ENCODE measurements at regions not wholly inside any gene's neighbourhood (a gene's known extent, or its start where the extent isn't known, plus 50 kb on each side); places are given as distances from the start of the nearest gene placed in this dataset.

- no peak overlapping the region for H2BK12ac ChIP-seq (ENCODE audit: low read length in 2 of 2)
- no peak overlapping the region for H3K18ac ChIP-seq (ENCODE audit: low read depth in 1 of 2, low read length in 2 of 2)
- H3K23ac ChIP-seq (ENCODE audit: low read length in 2 of 2): no peak overlapping the region
- peaks cover 0 to 22% of the 10 kb centered on the region in 2 experiments for H3K27me3 ChIP-seq (ENCODE audit: control insufficient read depth in 1 of 2, insufficient read depth in 1 of 2, low read length in 2 of 2)
- DNase-seq: no peak
- no peaks in the 10 kb centered on the region for H3K4me1 ChIP-seq (ENCODE audit: control insufficient read depth, insufficient read depth, low read depth, low read length)
- WGBS: 71% methylated on average over 10 of the region's 10 CpGs
- no peak overlapping the region for H4K8ac ChIP-seq (ENCODE audit: low read length)
- H3K4me3 ChIP-seq (ENCODE audit: insufficient read depth in 1 of 2, low read depth in 1 of 2, low read length in 2 of 2): no peak overlapping the region
- no peak overlapping the region for H3K9ac ChIP-seq (ENCODE audit: low read length)
- H3K4me2 ChIP-seq (ENCODE audit: low read length, poor library complexity, severe bottlenecking): no peak overlapping the region
- H3K9me3 ChIP-seq (ENCODE audit: control insufficient read depth, low read length): no peaks in the 10 kb centered on the region
- H2AK5ac ChIP-seq (ENCODE audit: low read length, severe bottlenecking): no peak overlapping the region
- H3K36me3 ChIP-seq (ENCODE audit: control insufficient read depth in 1 of 2, insufficient read depth in 2 of 2, low read depth in 1 of 2, low read length in 2 of 2): no peaks in the 10 kb centered on the region
- H2BK15ac ChIP-seq (ENCODE audit: low read depth, poor library complexity, severe bottlenecking): no peak overlapping the region
- H3K14ac ChIP-seq (ENCODE audit: low read length in 2 of 2): no peak overlapping the region
- H2BK5ac ChIP-seq (ENCODE audit: low read depth, low read length, poor library complexity, severe bottlenecking): no peak overlapping the region
- H3K79me1 ChIP-seq (replicated peaks; ENCODE audit: low read length, poor library complexity, severe bottlenecking): no peaks in the 10 kb centered on the region
- no peak overlapping the region for H2BK120ac ChIP-seq (ENCODE audit: low read depth, low read length)
- H2AFZ ChIP-seq (ENCODE audit: low read depth, low read length): no peak overlapping the region
- no peak overlapping the region for H3K27ac ChIP-seq (ENCODE audit: low read length, poor library complexity, severe bottlenecking)
- no peak overlapping the region for H3K4ac ChIP-seq (ENCODE audit: low read depth in 1 of 2, low read length in 2 of 2)
- H4K91ac ChIP-seq (ENCODE audit: low read length): no peak overlapping the region
Observed at GRCh38 chr16:74030000-74030706, 266.5 kb upstream of the PSMD7 start.

GRCh38 chr16:74029115-74029792 lies 267.4 kb upstream of the PSMD7 start:
- 30% methylated on average over 6 of the region's 9 CpGs for WGBS

GRCh38 chr16:74026373-74027281 lies 270.0 kb upstream of the PSMD7 start:
- H3K9ac ChIP-seq (ENCODE audit: low read length): no peak overlapping the region
- no peaks in the 10 kb centered on the region for H3K36me3 ChIP-seq (ENCODE audit: control insufficient read depth in 1 of 2, insufficient read depth in 2 of 2, low read depth in 1 of 2, low read length in 2 of 2)
- no peak overlapping the region for H4K8ac ChIP-seq (ENCODE audit: low read length)
- no peak for DNase-seq
- peaks cover 0 to 28% of the 10 kb centered on the region in 2 experiments for H3K27me3 ChIP-seq (ENCODE audit: control insufficient read depth in 1 of 2, insufficient read depth in 1 of 2, low read length in 2 of 2)
- H2BK120ac ChIP-seq (ENCODE audit: low read depth, low read length): no peak overlapping the region
- no peak overlapping the region for H2BK5ac ChIP-seq (ENCODE audit: low read depth, low read length, poor library complexity, severe bottlenecking)
- no peak overlapping the region for H3K14ac ChIP-seq (ENCODE audit: low read length in 2 of 2)
- H3K4me2 ChIP-seq (ENCODE audit: low read length, poor library complexity, severe bottlenecking): no peak overlapping the region
- no peaks in the 10 kb centered on the region for H3K9me3 ChIP-seq (ENCODE audit: control insufficient read depth, low read length)
- no peak overlapping the region for H3K18ac ChIP-seq (ENCODE audit: low read depth in 1 of 2, low read length in 2 of 2)
- no peak overlapping the region for H3K4ac ChIP-seq (ENCODE audit: low read depth in 1 of 2, low read length in 2 of 2)
- no peak overlapping the region for H3K4me3 ChIP-seq (ENCODE audit: insufficient read depth in 1 of 2, low read depth in 1 of 2, low read length in 2 of 2)
- H2BK12ac ChIP-seq (ENCODE audit: low read length in 2 of 2): no peak overlapping the region
- no peak overlapping the region for H3K27ac ChIP-seq (ENCODE audit: low read length, poor library complexity, severe bottlenecking)
- no peaks in the 10 kb centered on the region for H3K79me1 ChIP-seq (replicated peaks; ENCODE audit: low read length, poor library complexity, severe bottlenecking)
- H2BK15ac ChIP-seq (ENCODE audit: low read depth, poor library complexity, severe bottlenecking): no peak overlapping the region
- no peaks in the 10 kb centered on the region for H3K4me1 ChIP-seq (ENCODE audit: control insufficient read depth, insufficient read depth, low read depth, low read length)
- H2AFZ ChIP-seq (ENCODE audit: low read depth, low read length): no peak overlapping the region
- no peak overlapping the region for H3K23ac ChIP-seq (ENCODE audit: low read length in 2 of 2)
- 50% methylated on average over 5 of the region's 6 CpGs for WGBS
- H4K91ac ChIP-seq (ENCODE audit: low read length): no peak overlapping the region
- no peak overlapping the region for H2AK5ac ChIP-seq (ENCODE audit: low read length, severe bottlenecking)

More at GRCh38 chr16:74029115-74029792, 267.4 kb upstream of the PSMD7 start:
- Histone ChIP-seq H2BK120ac (ENCODE audit: low read depth, low read length) (no peak overlapping the region), H3K9me3 (ENCODE audit: control insufficient read depth, low read length) (no peaks in the 10 kb centered on the region), H3K4me1 (ENCODE audit: control insufficient read depth, insufficient read depth, low read depth, low read length) (no peaks in the 10 kb centered on the region), H3K9ac (ENCODE audit: low read length) (no peak overlapping the region), H3K23ac (ENCODE audit: low read length in 2 of 2) (no peak overlapping the region), H3K14ac (ENCODE audit: low read length in 2 of 2) (no peak overlapping the region), H2AK5ac (ENCODE audit: low read length, severe bottlenecking) (no peak overlapping the region), H3K4me2 (ENCODE audit: low read length, poor library complexity, severe bottlenecking) (no peak overlapping the region), H3K79me1 (replicated peaks; ENCODE audit: low read length, poor library complexity, severe bottlenecking) (no peaks in the 10 kb centered on the region), H3K4ac (ENCODE audit: low read depth in 1 of 2, low read length in 2 of 2) (no peak overlapping the region), H4K8ac (ENCODE audit: low read length) (no peak overlapping the region), H2BK15ac (ENCODE audit: low read depth, poor library complexity, severe bottlenecking) (no peak overlapping the region), H2AFZ (ENCODE audit: low read depth, low read length) (no peak overlapping the region), H2BK5ac (ENCODE audit: low read depth, low read length, poor library complexity, severe bottlenecking) (no peak overlapping the region), H3K27ac (ENCODE audit: low read length, poor library complexity, severe bottlenecking) (no peak overlapping the region), H2BK12ac (ENCODE audit: low read length in 2 of 2) (no peak overlapping the region), H3K27me3 (ENCODE audit: control insufficient read depth in 1 of 2, insufficient read depth in 1 of 2, low read length in 2 of 2) (peaks cover 0 to 28% of the 10 kb centered on the region in 2 experiments), H4K91ac (ENCODE audit: low read length) (no peak overlapping the region), H3K36me3 (ENCODE audit: control insufficient read depth in 1 of 2, insufficient read depth in 2 of 2, low read depth in 1 of 2, low read length in 2 of 2) (no peaks in the 10 kb centered on the region), H3K18ac (ENCODE audit: low read depth in 1 of 2, low read length in 2 of 2) (no peak overlapping the region), H3K4me3 (ENCODE audit: insufficient read depth in 1 of 2, low read depth in 1 of 2, low read length in 2 of 2) (no peak overlapping the region)
- no peak for DNase-seq

GRCh38 chr16:74024953-74025352 lies 271.7 kb upstream of the PSMD7 start:
- Histone ChIP-seq H3K18ac (ENCODE audit: low read depth in 1 of 2, low read length in 2 of 2) (no peak overlapping the region), H2AK5ac (ENCODE audit: low read length, severe bottlenecking) (no peak overlapping the region), H3K36me3 (ENCODE audit: control insufficient read depth in 1 of 2, insufficient read depth in 2 of 2, low read depth in 1 of 2, low read length in 2 of 2) (no peaks in the 10 kb centered on the region), H2BK15ac (ENCODE audit: low read depth, poor library complexity, severe bottlenecking) (no peak overlapping the region), H2BK5ac (ENCODE audit: low read depth, low read length, poor library complexity, severe bottlenecking) (no peak overlapping the region), H3K79me1 (replicated peaks; ENCODE audit: low read length, poor library complexity, severe bottlenecking) (no peaks in the 10 kb centered on the region), H3K9me3 (ENCODE audit: control insufficient read depth, low read length) (no peaks in the 10 kb centered on the region), H3K4me3 (ENCODE audit: insufficient read depth in 1 of 2, low read depth in 1 of 2, low read length in 2 of 2) (no peak overlapping the region), H3K14ac (ENCODE audit: low read length in 2 of 2) (no peak overlapping the region), H3K4ac (ENCODE audit: low read depth in 1 of 2, low read length in 2 of 2) (no peak overlapping the region), H3K23ac (ENCODE audit: low read length in 2 of 2) (no peak overlapping the region), H3K4me1 (ENCODE audit: control insufficient read depth, insufficient read depth, low read depth, low read length) (no peaks in the 10 kb centered on the region), H2BK12ac (ENCODE audit: low read length in 2 of 2) (no peak overlapping the region), H2AFZ (ENCODE audit: low read depth, low read length) (no peak overlapping the region), H4K91ac (ENCODE audit: low read length) (no peak overlapping the region), H4K8ac (ENCODE audit: low read length) (no peak overlapping the region), H2BK120ac (ENCODE audit: low read depth, low read length) (no peak overlapping the region), H3K27ac (ENCODE audit: low read length, poor library complexity, severe bottlenecking) (no peak overlapping the region), H3K9ac (ENCODE audit: low read length) (no peak overlapping the region), H3K27me3 (ENCODE audit: control insufficient read depth in 1 of 2, insufficient read depth in 1 of 2, low read length in 2 of 2) (peaks cover 0 to 27% of the 10 kb centered on the region in 2 experiments), H3K4me2 (ENCODE audit: low read length, poor library complexity, severe bottlenecking) (no peak overlapping the region)
- DNase-seq: no peak
- 60% methylated on average over 1 of the region's 2 CpGs for WGBS

All from mesenchymal stem cell (in vitro differentiated cells and primary cell).